ENCODE measurements at regions not wholly inside any gene's neighbourhood (a gene's known extent, or its start where the extent isn't known, plus 50 kb on each side); places are given as distances from the start of the nearest gene placed in this dataset.

GRCh38 chr16:50480206-50480605, 68.0 kb upstream of the NKD1 start:
- H3K4me3 ChIP-seq (ENCODE audit: low read length in 2 of 2), result no peak overlapping the region
- no peak overlapping the region for H3K27ac ChIP-seq (ENCODE audit: low read length)
- no peak overlapping the region for H3K9ac ChIP-seq (ENCODE audit: low read length in 2 of 2)
- H3K27me3 ChIP-seq (ENCODE audit: control insufficient read depth in 1 of 2, insufficient read depth in 2 of 2, low read length in 2 of 2), result no peaks in the 10 kb centered on the region
- no peaks in the 10 kb centered on the region for H3K4me1 ChIP-seq (ENCODE audit: control insufficient read depth, insufficient read depth, low read length)
- H3K9me3 ChIP-seq (ENCODE audit: control insufficient read depth in 2 of 2, low read length in 2 of 2), result peaks cover 2 to 3% of the 10 kb centered on the region in 2 donors
- H3K36me3 ChIP-seq (ENCODE audit: control insufficient read depth in 2 of 2, insufficient read depth in 2 of 2, low read length in 2 of 2), result no peaks in the 10 kb centered on the region

- peaks cover 0 to 3% of the 10 kb centered on the region in 2 donors for H3K9me3 ChIP-seq (ENCODE audit: control insufficient read depth in 2 of 2, low read length in 2 of 2)
- H3K36me3 ChIP-seq (ENCODE audit: control insufficient read depth in 2 of 2, insufficient read depth in 2 of 2, low read length in 2 of 2), result no peaks in the 10 kb centered on the region
- H3K4me1 ChIP-seq (ENCODE audit: control insufficient read depth, insufficient read depth, low read length), result no peaks in the 10 kb centered on the region
- H3K9ac ChIP-seq (ENCODE audit: low read length in 2 of 2), result no peak overlapping the region
- H3K4me3 ChIP-seq (ENCODE audit: low read length in 2 of 2), result no peak overlapping the region
- no peak overlapping the region for H3K27ac ChIP-seq (ENCODE audit: low read length)
- no peaks in the 10 kb centered on the region for H3K27me3 ChIP-seq (ENCODE audit: control insufficient read depth in 1 of 2, insufficient read depth in 2 of 2, low read length in 2 of 2)
Measured at GRCh38 chr16:50479771-50480170, 68.4 kb upstream of the NKD1 start.

GRCh38 chr16:50478773-50479149, 69.4 kb upstream of the NKD1 start:
- Histone ChIP-seq H3K4me1 (ENCODE audit: control insufficient read depth, insufficient read depth, low read length) (no peaks in the 10 kb centered on the region), H3K27me3 (ENCODE audit: control insufficient read depth in 1 of 2, insufficient read depth in 2 of 2, low read length in 2 of 2) (no peaks in the 10 kb centered on the region), H3K9ac (ENCODE audit: low read length in 2 of 2) (no peak overlapping the region), H3K36me3 (ENCODE audit: control insufficient read depth in 2 of 2, insufficient read depth in 2 of 2, low read length in 2 of 2) (no peaks in the 10 kb centered on the region), H3K9me3 (ENCODE audit: control insufficient read depth in 2 of 2, low read length in 2 of 2) (peaks cover 0 to 3% of the 10 kb centered on the region in 2 donors), H3K27ac (ENCODE audit: low read length) (no peak overlapping the region), H3K4me3 (ENCODE audit: low read length in 2 of 2) (no peak overlapping the region)

- no peaks in the 10 kb centered on the region for H3K27me3 ChIP-seq (ENCODE audit: control insufficient read depth in 1 of 2, insufficient read depth in 2 of 2, low read length in 2 of 2)
- H3K4me3 ChIP-seq (ENCODE audit: low read length in 2 of 2), result no peak overlapping the region
- no peak overlapping the region for H3K27ac ChIP-seq (ENCODE audit: low read length)
- H3K36me3 ChIP-seq (ENCODE audit: control insufficient read depth in 2 of 2, insufficient read depth in 2 of 2, low read length in 2 of 2), result no peaks in the 10 kb centered on the region
- H3K9me3 ChIP-seq (ENCODE audit: control insufficient read depth in 2 of 2, low read length in 2 of 2), result no peaks in the 10 kb centered on the region
- H3K4me1 ChIP-seq (ENCODE audit: control insufficient read depth, insufficient read depth, low read length), result no peaks in the 10 kb centered on the region
- H3K9ac ChIP-seq (ENCODE audit: low read length in 2 of 2), result no peak overlapping the region
Measured at GRCh38 chr16:50478075-50478772, 70.0 kb upstream of the NKD1 start.

GRCh38 chr16:50476486-50477255, 71.5 kb upstream of the NKD1 start:
- no peak overlapping the region for H3K4me3 ChIP-seq (ENCODE audit: low read length in 2 of 2)
- no peak overlapping the region for H3K9ac ChIP-seq (ENCODE audit: low read length in 2 of 2)
- H3K4me1 ChIP-seq (ENCODE audit: control insufficient read depth, insufficient read depth, low read length), result no peaks in the 10 kb centered on the region
- no peak overlapping the region for H3K27ac ChIP-seq (ENCODE audit: low read length)
- no peaks in the 10 kb centered on the region for H3K36me3 ChIP-seq (ENCODE audit: control insufficient read depth in 2 of 2, insufficient read depth in 2 of 2, low read length in 2 of 2)
- H3K27me3 ChIP-seq (ENCODE audit: control insufficient read depth in 1 of 2, insufficient read depth in 2 of 2, low read length in 2 of 2), result no peaks in the 10 kb centered on the region
- no peaks in the 10 kb centered on the region for H3K9me3 ChIP-seq (ENCODE audit: control insufficient read depth in 2 of 2, low read length in 2 of 2)

- no peaks in the 10 kb centered on the region for H3K4me1 ChIP-seq (ENCODE audit: control insufficient read depth, insufficient read depth, low read length)
Measured at GRCh38 chr16:50475170-50475569, 73.0 kb upstream of the NKD1 start.

GRCh38 chr16:50474138-50474537, 74.1 kb upstream of the NKD1 start:
- Histone ChIP-seq H3K4me1 (ENCODE audit: control insufficient read depth, insufficient read depth, low read length) (no peaks in the 10 kb centered on the region), H3K27ac (ENCODE audit: low read length) (no peak overlapping the region)

More at GRCh38 chr16:50475170-50475569, 73.0 kb upstream of the NKD1 start:
- Histone ChIP-seq H3K36me3 (ENCODE audit: control insufficient read depth in 2 of 2, insufficient read depth in 2 of 2, low read length in 2 of 2) (no peaks in the 10 kb centered on the region), H3K9ac (ENCODE audit: low read length in 2 of 2) (no peak overlapping the region), H3K9me3 (ENCODE audit: control insufficient read depth in 2 of 2, low read length in 2 of 2) (peaks cover 0 to 2% of the 10 kb centered on the region in 2 donors), H3K4me3 (ENCODE audit: low read length in 2 of 2) (no peak overlapping the region), H3K27ac (ENCODE audit: low read length) (no peak overlapping the region), H3K27me3 (ENCODE audit: control insufficient read depth in 1 of 2, insufficient read depth in 2 of 2, low read length in 2 of 2) (no peaks in the 10 kb centered on the region)

GRCh38 chr16:50473356-50473945, 74.7 kb upstream of the NKD1 start:
- Histone ChIP-seq H3K9ac (ENCODE audit: low read length in 2 of 2) (no peak overlapping the region), H3K4me3 (ENCODE audit: low read length in 2 of 2) (no peak overlapping the region), H3K36me3 (ENCODE audit: control insufficient read depth in 2 of 2, insufficient read depth in 2 of 2, low read length in 2 of 2) (no peaks in the 10 kb centered on the region), H3K4me1 (ENCODE audit: control insufficient read depth, insufficient read depth, low read length) (peaks cover 3% of the 10 kb centered on the region), H3K27me3 (ENCODE audit: control insufficient read depth in 1 of 2, insufficient read depth in 2 of 2, low read length in 2 of 2) (no peaks in the 10 kb centered on the region), H3K27ac (ENCODE audit: low read length) (no peak overlapping the region), H3K9me3 (ENCODE audit: control insufficient read depth in 2 of 2, low read length in 2 of 2) (peaks cover 0 to 2% of the 10 kb centered on the region in 2 donors)

More at GRCh38 chr16:50474138-50474537, 74.1 kb upstream of the NKD1 start:
- Histone ChIP-seq H3K36me3 (ENCODE audit: control insufficient read depth in 2 of 2, insufficient read depth in 2 of 2, low read length in 2 of 2) (no peaks in the 10 kb centered on the region), H3K27me3 (ENCODE audit: control insufficient read depth in 1 of 2, insufficient read depth in 2 of 2, low read length in 2 of 2) (no peaks in the 10 kb centered on the region), H3K9me3 (ENCODE audit: control insufficient read depth in 2 of 2, low read length in 2 of 2) (peaks cover 0 to 2% of the 10 kb centered on the region in 2 donors), H3K9ac (ENCODE audit: low read length in 2 of 2) (no peak overlapping the region), H3K4me3 (ENCODE audit: low read length in 2 of 2) (no peak overlapping the region)

- peaks cover 0 to 2% of the 10 kb centered on the region in 2 donors for H3K27me3 ChIP-seq (ENCODE audit: control insufficient read depth in 1 of 2, insufficient read depth in 2 of 2, low read length in 2 of 2)
- H3K4me1 ChIP-seq (ENCODE audit: control insufficient read depth, insufficient read depth, low read length), result peaks cover 10% of the 10 kb centered on the region
- no peaks in the 10 kb centered on the region for H3K36me3 ChIP-seq (ENCODE audit: control insufficient read depth in 2 of 2, insufficient read depth in 2 of 2, low read length in 2 of 2)
- no peak overlapping the region for H3K4me3 ChIP-seq (ENCODE audit: low read length in 2 of 2)
- H3K9me3 ChIP-seq (ENCODE audit: control insufficient read depth in 2 of 2, low read length in 2 of 2), result peaks cover 0 to 2% of the 10 kb centered on the region in 2 donors
- H3K27ac ChIP-seq (ENCODE audit: low read length), result no peak overlapping the region
- no peak overlapping the region for H3K9ac ChIP-seq (ENCODE audit: low read length in 2 of 2)
Measured at GRCh38 chr16:50472472-50472871, 75.7 kb upstream of the NKD1 start.

- peaks cover 0 to 2% of the 10 kb centered on the region in 2 donors for H3K9me3 ChIP-seq (ENCODE audit: control insufficient read depth in 2 of 2, low read length in 2 of 2)
- H3K27ac ChIP-seq (ENCODE audit: low read length), result no peak overlapping the region
- peaks cover 11% of the 10 kb centered on the region for H3K4me1 ChIP-seq (ENCODE audit: control insufficient read depth, insufficient read depth, low read length)
- H3K9ac ChIP-seq (ENCODE audit: low read length in 2 of 2), result no peak overlapping the region
- H3K4me3 ChIP-seq (ENCODE audit: low read length in 2 of 2), result no peak overlapping the region
- H3K27me3 ChIP-seq (ENCODE audit: control insufficient read depth in 1 of 2, insufficient read depth in 2 of 2, low read length in 2 of 2), result peaks cover 0 to 3% of the 10 kb centered on the region in 2 donors
- H3K36me3 ChIP-seq (ENCODE audit: control insufficient read depth in 2 of 2, insufficient read depth in 2 of 2, low read length in 2 of 2), result no peaks in the 10 kb centered on the region
Measured at GRCh38 chr16:50470687-50471086, 77.5 kb upstream of the NKD1 start.
